WTC11 (cell line): ENCODE measurements at regions not wholly inside any gene's neighbourhood (a gene's known extent, or its start where the extent isn't known, plus 50 kb on each side); places are given as distances from the start of the nearest gene placed in this dataset.

Experiments used
- GABPB1 ChIP-seq: sonication (generic); formaldehyde crosslinking; IDR thresholded peaks from 2 replicates; pipeline ENCODE4 v1.8.1; 2023; ENCODE audit warnings: mild to moderate bottlenecking, missing genetic modification reagents
- IRF2 ChIP-seq: sonication (generic); formaldehyde crosslinking; IDR thresholded peaks from 2 replicates; pipeline ENCODE4 v1.8.0; 2022; ENCODE audit warnings: low read depth, missing genetic modification reagents, borderline replicate concordance
- MYBL2 ChIP-seq: sonication (generic); formaldehyde crosslinking; IDR thresholded peaks from 2 replicates; pipeline ENCODE4 v1.8.1; 2023; ENCODE audit warnings: mild to moderate bottlenecking, moderate library complexity, missing genetic modification reagents
- NFE2L1 ChIP-seq: sonication (generic); formaldehyde crosslinking; IDR thresholded peaks from 2 replicates; pipeline ENCODE4 v1.8.1; 2023; ENCODE audit warnings: missing genetic modification reagents
- PRDM15 ChIP-seq: sonication (generic); formaldehyde crosslinking; IDR thresholded peaks from 2 replicates; pipeline ENCODE4 v1.8.0; 2022; ENCODE audit warnings: missing genetic modification reagents
- SOX15 ChIP-seq: fragments of 250-450 bp; sonication (Bioruptor Pico); IDR thresholded peaks from 2 replicates; pipeline ENCODE4 v1.9.0; 2021; ENCODE audit warnings: mild to moderate bottlenecking
- ZMAT4 ChIP-seq: fragments of 250-450 bp; sonication (Bioruptor Pico); IDR thresholded peaks from 2 replicates; pipeline ENCODE4 v1.9.0; 2021; ENCODE audit warnings: mild to moderate bottlenecking
- TF ChIP-seq, protein P1 (sequence below): fragments of 200-600 bp; IDR thresholded peaks from 2 replicates; pipeline ENCODE4 v1.8.0; 2022; ENCODE audit warnings: antibody characterized with exemption
- TF ChIP-seq, protein P2 (sequence below): sonication (generic); formaldehyde crosslinking; IDR thresholded peaks from 2 replicates; pipeline ENCODE4 v1.8.1; 2023; ENCODE audit warnings: mild to moderate bottlenecking, missing genetic modification reagents, moderate library complexity
- TF ChIP-seq, protein P3 (sequence below): sonication (generic); formaldehyde crosslinking; IDR thresholded peaks from 2 replicates; pipeline ENCODE4 v1.8.1; 2022; ENCODE audit warnings: low read depth, missing genetic modification reagents, borderline replicate concordance
- TF ChIP-seq, protein P4 (sequence below): sonication (generic); formaldehyde crosslinking; IDR thresholded peaks from 2 replicates; pipeline ENCODE4 v1.8.1; 2023; ENCODE audit warnings: mild to moderate bottlenecking, moderate library complexity, missing genetic modification reagents
- TF ChIP-seq, protein P5 (sequence below): fragments of 250-450 bp; sonication (Bioruptor Pico); IDR thresholded peaks from 2 replicates; pipeline ENCODE4 v1.8.0; 2021; ENCODE audit warnings: mild to moderate bottlenecking

DNA sequence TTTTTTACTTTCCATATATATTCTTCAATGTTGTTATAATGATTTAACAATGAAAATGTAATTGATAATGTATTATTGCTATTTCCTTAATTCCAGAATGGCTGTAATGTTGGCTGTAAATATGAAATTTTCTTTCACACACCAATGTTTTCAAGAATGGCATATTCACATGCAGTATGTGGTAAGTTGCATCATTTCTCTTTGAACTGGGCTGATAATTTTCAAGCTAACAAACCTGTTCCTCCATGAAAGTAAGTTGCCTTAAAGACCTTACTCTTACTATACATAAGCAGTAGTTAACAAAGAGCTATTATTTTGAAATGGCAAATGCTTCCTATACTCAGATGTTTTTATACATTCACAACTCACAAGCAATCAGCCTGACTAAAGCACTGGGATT is 154.5 kb downstream of the TMEM168 start:
- TF ChIP-seq, protein P1, sequence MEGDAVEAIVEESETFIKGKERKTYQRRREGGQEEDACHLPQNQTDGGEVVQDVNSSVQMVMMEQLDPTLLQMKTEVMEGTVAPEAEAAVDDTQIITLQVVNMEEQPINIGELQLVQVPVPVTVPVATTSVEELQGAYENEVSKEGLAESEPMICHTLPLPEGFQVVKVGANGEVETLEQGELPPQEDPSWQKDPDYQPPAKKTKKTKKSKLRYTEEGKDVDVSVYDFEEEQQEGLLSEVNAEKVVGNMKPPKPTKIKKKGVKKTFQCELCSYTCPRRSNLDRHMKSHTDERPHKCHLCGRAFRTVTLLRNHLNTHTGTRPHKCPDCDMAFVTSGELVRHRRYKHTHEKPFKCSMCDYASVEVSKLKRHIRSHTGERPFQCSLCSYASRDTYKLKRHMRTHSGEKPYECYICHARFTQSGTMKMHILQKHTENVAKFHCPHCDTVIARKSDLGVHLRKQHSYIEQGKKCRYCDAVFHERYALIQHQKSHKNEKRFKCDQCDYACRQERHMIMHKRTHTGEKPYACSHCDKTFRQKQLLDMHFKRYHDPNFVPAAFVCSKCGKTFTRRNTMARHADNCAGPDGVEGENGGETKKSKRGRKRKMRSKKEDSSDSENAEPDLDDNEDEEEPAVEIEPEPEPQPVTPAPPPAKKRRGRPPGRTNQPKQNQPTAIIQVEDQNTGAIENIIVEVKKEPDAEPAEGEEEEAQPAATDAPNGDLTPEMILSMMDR, result no peak
- TF ChIP-seq, protein P2, sequence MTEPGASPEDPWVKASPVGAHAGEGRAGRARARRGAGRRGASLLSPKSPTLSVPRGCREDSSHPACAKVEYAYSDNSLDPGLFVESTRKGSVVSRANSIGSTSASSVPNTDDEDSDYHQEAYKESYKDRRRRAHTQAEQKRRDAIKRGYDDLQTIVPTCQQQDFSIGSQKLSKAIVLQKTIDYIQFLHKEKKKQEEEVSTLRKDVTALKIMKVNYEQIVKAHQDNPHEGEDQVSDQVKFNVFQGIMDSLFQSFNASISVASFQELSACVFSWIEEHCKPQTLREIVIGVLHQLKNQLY (CRISPR knock-in tag), result no peak
- TF ChIP-seq SOX15 (no peak), ZMAT4 (CRISPR knock-in tag) (no peak), PRDM15 (CRISPR knock-in tag) (no peak), NFE2L1 (CRISPR knock-in tag) (no peak), MYBL2 (CRISPR knock-in tag) (no peak), IRF2 (CRISPR knock-in tag) (no peak), GABPB1 (CRISPR knock-in tag) (no peak)
- TF ChIP-seq, protein P3, sequence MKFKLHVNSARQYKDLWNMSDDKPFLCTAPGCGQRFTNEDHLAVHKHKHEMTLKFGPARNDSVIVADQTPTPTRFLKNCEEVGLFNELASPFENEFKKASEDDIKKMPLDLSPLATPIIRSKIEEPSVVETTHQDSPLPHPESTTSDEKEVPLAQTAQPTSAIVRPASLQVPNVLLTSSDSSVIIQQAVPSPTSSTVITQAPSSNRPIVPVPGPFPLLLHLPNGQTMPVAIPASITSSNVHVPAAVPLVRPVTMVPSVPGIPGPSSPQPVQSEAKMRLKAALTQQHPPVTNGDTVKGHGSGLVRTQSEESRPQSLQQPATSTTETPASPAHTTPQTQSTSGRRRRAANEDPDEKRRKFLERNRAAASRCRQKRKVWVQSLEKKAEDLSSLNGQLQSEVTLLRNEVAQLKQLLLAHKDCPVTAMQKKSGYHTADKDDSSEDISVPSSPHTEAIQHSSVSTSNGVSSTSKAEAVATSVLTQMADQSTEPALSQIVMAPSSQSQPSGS (CRISPR knock-in tag), result no peak
- TF ChIP-seq, protein P4, sequence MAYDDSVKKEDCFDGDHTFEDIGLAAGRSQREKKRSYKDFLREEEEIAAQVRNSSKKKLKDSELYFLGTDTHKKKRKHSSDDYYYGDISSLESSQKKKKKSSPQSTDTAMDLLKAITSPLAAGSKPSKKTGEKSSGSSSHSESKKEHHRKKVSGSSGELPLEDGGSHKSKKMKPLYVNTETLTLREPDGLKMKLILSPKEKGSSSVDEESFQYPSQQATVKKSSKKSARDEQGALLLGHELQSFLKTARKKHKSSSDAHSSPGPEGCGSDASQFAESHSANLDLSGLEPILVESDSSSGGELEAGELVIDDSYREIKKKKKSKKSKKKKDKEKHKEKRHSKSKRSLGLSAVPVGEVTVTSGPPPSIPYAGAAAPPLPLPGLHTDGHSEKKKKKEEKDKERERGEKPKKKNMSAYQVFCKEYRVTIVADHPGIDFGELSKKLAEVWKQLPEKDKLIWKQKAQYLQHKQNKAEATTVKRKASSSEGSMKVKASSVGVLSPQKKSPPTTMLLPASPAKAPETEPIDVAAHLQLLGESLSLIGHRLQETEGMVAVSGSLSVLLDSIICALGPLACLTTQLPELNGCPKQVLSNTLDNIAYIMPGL (CRISPR knock-in tag), result no peak
- TF ChIP-seq, protein P5, sequence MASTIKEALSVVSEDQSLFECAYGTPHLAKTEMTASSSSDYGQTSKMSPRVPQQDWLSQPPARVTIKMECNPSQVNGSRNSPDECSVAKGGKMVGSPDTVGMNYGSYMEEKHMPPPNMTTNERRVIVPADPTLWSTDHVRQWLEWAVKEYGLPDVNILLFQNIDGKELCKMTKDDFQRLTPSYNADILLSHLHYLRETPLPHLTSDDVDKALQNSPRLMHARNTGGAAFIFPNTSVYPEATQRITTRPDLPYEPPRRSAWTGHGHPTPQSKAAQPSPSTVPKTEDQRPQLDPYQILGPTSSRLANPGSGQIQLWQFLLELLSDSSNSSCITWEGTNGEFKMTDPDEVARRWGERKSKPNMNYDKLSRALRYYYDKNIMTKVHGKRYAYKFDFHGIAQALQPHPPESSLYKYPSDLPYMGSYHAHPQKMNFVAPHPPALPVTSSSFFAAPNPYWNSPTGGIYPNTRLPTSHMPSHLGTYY (CRISPR knock-in tag), result no peak
